ENCODE measurements at regions not wholly inside any gene's neighbourhood (a gene's known extent, or its start where the extent isn't known, plus 50 kb on each side); places are given as distances from the start of the nearest gene placed in this dataset.

GRCh38 chrY:15535784-15536511 is 1011.6 kb downstream of the NLGN4Y start:
- TF ChIP-seq EZH2 (IDR thresholded peaks at IDR 0.05; ENCODE audit: low read length, missing control alignments), result no peak
- no peak for TF ChIP-seq CTCF (conservative IDR thresholded peaks at IDR 0.05 in 1 of 2, IDR thresholded peaks at IDR 0.05 in 1 of 2; ENCODE audit: low read depth in 1 of 2, low read length in 2 of 2)
